Tibial nerve (tissue), 3 donors: ENCODE measurements at regions not wholly inside any gene's neighbourhood (a gene's known extent, or its start where the extent isn't known, plus 50 kb on each side); places are given as distances from the start of the nearest gene placed in this dataset.

ENCODE experiments used
- CTCF ChIP-seq, 5 experiments: fragments of 200-600 bp in 3 of 5; fragments of 450-650 bp in 2 of 5; sonication (generic) in 3 of 5; IDR thresholded peaks; one replicate each; pipeline ENCODE4 v1.5.1; 2016 to 2019; ENCODE audit warnings: antibody characterized with exemption in 5 of 5, mild to moderate bottlenecking in 3 of 5, moderate library complexity in 2 of 5
- POLR2A ChIP-seq, 2 donors: fragments of 450-650 bp; IDR thresholded peaks; one replicate each; pipeline ENCODE4 v1.6.1; 2017; ENCODE audit warnings: antibody characterized with exemption in 2 of 2, mild to moderate bottlenecking in 2 of 2, moderate library complexity in 2 of 2

DNA sequence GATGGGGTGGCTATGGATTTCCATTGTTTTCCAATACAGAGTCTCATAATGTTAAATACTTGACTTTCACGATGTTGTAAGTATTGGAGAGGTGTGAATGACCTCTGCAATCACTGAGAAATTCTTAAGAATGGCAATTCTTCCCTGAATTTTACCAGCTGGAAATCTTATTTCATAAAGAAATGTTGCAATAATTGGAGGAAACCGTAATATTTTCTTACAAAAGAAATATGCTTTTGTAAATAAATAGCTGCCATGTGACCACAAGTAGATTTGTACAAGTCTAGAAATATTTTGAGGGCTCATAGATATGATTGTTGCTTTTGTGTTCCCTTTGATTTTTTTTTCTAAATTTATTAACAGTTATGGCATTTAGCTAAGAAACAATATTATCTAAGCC lies 308.7 kb upstream of the ATP2B1 start:
- no peak for TF ChIP-seq CTCF (IDR thresholded peaks at IDR 0.05)
- TF ChIP-seq POLR2A (IDR thresholded peaks at IDR 0.05) = no peak
